Stimulated activated CD4-positive, alpha-beta T cell treated with anti-CD3 and anti-CD28 coated beads, Interleukin-4, amount 100 ng/mL, for 48 hours (primary cell): ENCODE measurements at regions not wholly inside any gene's neighbourhood (a gene's known extent, or its start where the extent isn't known, plus 50 kb on each side); places are given as distances from the start of the nearest gene placed in this dataset.

ENCODE experiments used
- DNase-seq, 2 donors: peaks; one replicate each; pipeline ENCODE4 v3.0.0-alpha.2; 2020; ENCODE audit warnings: low read depth in 2 of 2

- no peak for DNase-seq
Measured at GRCh38 chr7:10875080-10875479, 98.6 kb upstream of the PHF14 start.

GRCh38 chr7:10888861-10889260 is 84.8 kb upstream of the PHF14 start:
- DNase-seq = no peak

GRCh38 chr7:10889266-10889898 is 84.3 kb upstream of the PHF14 start:
- DNase-seq = peak; percentile 2 to 13

- no peak for DNase-seq
Measured at GRCh38 chr7:10908600-10908999, 65.1 kb upstream of the PHF14 start.

- DNase-seq = no peak
Measured at GRCh38 chr7:10910447-10910846, 63.2 kb upstream of the PHF14 start.

GRCh38 chr7:10912077-10912476 is 61.6 kb upstream of the PHF14 start:
- DNase-seq = no peak

- DNase-seq = no peak
Measured at GRCh38 chr7:10913457-10913856, 60.2 kb upstream of the PHF14 start.

- no peak for DNase-seq
Measured at GRCh38 chr7:10918093-10918590, 55.5 kb upstream of the PHF14 start.

GRCh38 chr7:10919923-10920322 is 53.7 kb upstream of the PHF14 start:
- no peak for DNase-seq
